A673 (cell line): ENCODE measurements at regions not wholly inside any gene's neighbourhood (a gene's known extent, or its start where the extent isn't known, plus 50 kb on each side); places are given as distances from the start of the nearest gene placed in this dataset.
"Not testable (repeated sequence)": the region's sequence is repeated elsewhere in the genome, so short reads cannot be mapped to it uniquely, and the experiment has no call there.

Source experiments
- BruUV-seq: library from RNA; stranded (reverse); fragments of 400-500 nt; replicated peaks from 2 replicates; lab custom pipeline; 2021; lab: Mats Ljungman, UMichigan
- CTCF ChIA-PET: fragments of 300-600 bp; sonication (Branson Sonifier 250); formaldehyde crosslinking; loops from one replicate; lab custom pipeline; 2022; ENCODE audit warnings: antibody characterized with exemption; lab: Charles Lee
- POLR2A ChIA-PET: fragments of 300-600 bp; sonication (Branson Sonifier 250); formaldehyde crosslinking; loops from one replicate; lab custom pipeline; 2022; ENCODE audit warnings: antibody characterized with exemption; ENCODE audit not compliant: low non-redundant PET; lab: Charles Lee
- DNase-seq: peaks from one replicate; pipeline ENCODE4 v3.0.0-alpha.2; 2015; ENCODE audit warnings: low spot score
- H3K27ac ChIP-seq: fragments of 200-600 bp; sonication (generic); 2 replicates; pipeline ENCODE4 v1.5.1; 2016; ENCODE audit warnings: mixed run types, low read depth, mild to moderate bottlenecking, mixed read lengths, antibody characterized with exemption, low read length; ENCODE audit not compliant: poor library complexity, severe bottlenecking
- H3K27me3 ChIP-seq: fragments of 200-600 bp; sonication (generic); replicated peaks from 2 replicates; pipeline ENCODE4 v1.6.1; 2017; ENCODE audit warnings: mixed run types, low read depth, mild to moderate bottlenecking, mixed read lengths, antibody characterized with exemption, low read length; ENCODE audit not compliant: insufficient read depth, poor library complexity
- H3K36me3 ChIP-seq: fragments of 200-600 bp; sonication (generic); 2 replicates; pipeline ENCODE4 v1.6.1; 2016; ENCODE audit warnings: mixed run types, mild to moderate bottlenecking, mixed read lengths, antibody characterized with exemption, low read length; ENCODE audit not compliant: insufficient read depth, poor library complexity, severe bottlenecking
- H3K4me1 ChIP-seq: fragments of 200-600 bp; sonication (generic); 2 replicates; pipeline ENCODE4 v1.6.1; 2017; ENCODE audit warnings: mixed run types, mild to moderate bottlenecking, mixed read lengths, antibody characterized with exemption, low read length; ENCODE audit not compliant: insufficient read depth, poor library complexity, severe bottlenecking
- H3K4me3 ChIP-seq: fragments of 200-600 bp; sonication (generic); 2 replicates; pipeline ENCODE4 v1.5.1; 2016; ENCODE audit warnings: low read depth, mixed run types, mild to moderate bottlenecking, mixed read lengths, low read length; ENCODE audit not compliant: poor library complexity, severe bottlenecking
- H3K9me3 ChIP-seq: fragments of 200-600 bp; sonication (generic); 2 replicates; pipeline ENCODE4 v1.6.1; 2016; ENCODE audit warnings: mixed run types, low read depth, mild to moderate bottlenecking, mixed read lengths, antibody characterized with exemption, low read length; ENCODE audit not compliant: poor library complexity, severe bottlenecking
- EZH2 ChIP-seq: fragments of 200-600 bp; sonication (generic); IDR thresholded peaks from 2 replicates; pipeline ENCODE4 v1.6.1; 2017; ENCODE audit warnings: borderline replicate concordance, low read depth, mild to moderate bottlenecking, mixed read lengths, antibody characterized with exemption, low read length; ENCODE audit not compliant: poor library complexity, severe bottlenecking
- intact Hi-C: fragments of 100-400 bp; cut with micrococcal nuclease; formaldehyde crosslinking; loops from one replicate; pipeline ENCODE4 v1.10.0; 2022; ENCODE audit not compliant: unreplicated experiment
- TF ChIP-seq, protein P1 (sequence below): fragments of 300-800, 200-600 bp; sonication (generic); conservative IDR thresholded peaks from 2 replicates; pipeline ENCODE4 v1.5.1; 2017; ENCODE audit warnings: low read depth, mild to moderate bottlenecking, antibody characterized with exemption, low read length, moderate library complexity, mixed read lengths

DNA sequence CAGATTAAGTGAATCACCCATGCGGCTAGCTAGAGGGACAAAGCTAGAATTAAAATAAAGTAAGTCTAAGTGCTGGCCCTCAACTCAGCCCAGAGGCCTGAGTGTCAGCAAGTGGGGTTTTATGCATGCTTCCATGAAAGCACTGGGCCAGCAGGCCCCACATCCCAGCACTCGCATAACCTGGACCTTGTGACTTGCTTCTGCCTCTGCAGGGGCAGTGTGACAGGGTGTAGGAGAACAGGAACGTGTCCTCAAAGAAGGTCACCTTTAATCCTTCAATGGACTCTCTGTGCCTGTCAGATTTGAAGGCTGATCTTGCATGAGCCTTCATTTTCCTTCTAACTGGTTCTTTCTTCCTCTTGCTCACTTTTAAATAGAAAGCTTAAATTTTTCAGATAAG, 183.4 kb downstream of the ALDH8A1 start:
- no peaks in the 10 kb centered on the region for H3K36me3 ChIP-seq
- no peak for DNase-seq
- ChIA-PET CTCF (no interaction called here), POLR2A (no interaction called here)
- H3K4me3 ChIP-seq, result no peak overlapping the region
- TF ChIP-seq EZH2, result no peak
- TF ChIP-seq, protein P1, sequence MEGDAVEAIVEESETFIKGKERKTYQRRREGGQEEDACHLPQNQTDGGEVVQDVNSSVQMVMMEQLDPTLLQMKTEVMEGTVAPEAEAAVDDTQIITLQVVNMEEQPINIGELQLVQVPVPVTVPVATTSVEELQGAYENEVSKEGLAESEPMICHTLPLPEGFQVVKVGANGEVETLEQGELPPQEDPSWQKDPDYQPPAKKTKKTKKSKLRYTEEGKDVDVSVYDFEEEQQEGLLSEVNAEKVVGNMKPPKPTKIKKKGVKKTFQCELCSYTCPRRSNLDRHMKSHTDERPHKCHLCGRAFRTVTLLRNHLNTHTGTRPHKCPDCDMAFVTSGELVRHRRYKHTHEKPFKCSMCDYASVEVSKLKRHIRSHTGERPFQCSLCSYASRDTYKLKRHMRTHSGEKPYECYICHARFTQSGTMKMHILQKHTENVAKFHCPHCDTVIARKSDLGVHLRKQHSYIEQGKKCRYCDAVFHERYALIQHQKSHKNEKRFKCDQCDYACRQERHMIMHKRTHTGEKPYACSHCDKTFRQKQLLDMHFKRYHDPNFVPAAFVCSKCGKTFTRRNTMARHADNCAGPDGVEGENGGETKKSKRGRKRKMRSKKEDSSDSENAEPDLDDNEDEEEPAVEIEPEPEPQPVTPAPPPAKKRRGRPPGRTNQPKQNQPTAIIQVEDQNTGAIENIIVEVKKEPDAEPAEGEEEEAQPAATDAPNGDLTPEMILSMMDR, result no peak
- intact Hi-C loops, result no loop called here
- no peaks in the 10 kb centered on the region for H3K9me3 ChIP-seq
- H3K4me1 ChIP-seq, result no peaks in the 10 kb centered on the region
- no TSS peak for BruUV-seq
- H3K27ac ChIP-seq, result no peak overlapping the region
- no peaks in the 10 kb centered on the region for H3K27me3 ChIP-seq

DNA sequence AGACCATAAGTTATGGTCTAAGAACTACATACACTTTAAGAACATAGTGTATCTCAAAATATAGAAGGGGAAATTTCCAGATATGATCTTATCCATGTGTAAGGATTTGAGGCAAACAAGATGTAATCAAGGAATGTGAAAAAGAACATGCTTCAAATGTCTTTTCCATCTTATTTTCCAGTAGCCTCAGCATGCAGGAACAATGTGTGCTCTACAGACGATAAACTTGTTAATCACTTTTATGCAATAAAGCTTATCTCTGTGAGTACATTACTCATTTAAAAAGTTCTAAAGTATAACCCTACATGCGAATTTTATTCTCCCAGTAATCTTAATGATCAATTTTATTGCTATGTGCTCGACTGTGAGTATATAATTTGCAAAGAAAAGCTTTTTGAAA, 185.2 kb downstream of the ALDH8A1 start:
- intact Hi-C loops, result no loop called here

DNA sequence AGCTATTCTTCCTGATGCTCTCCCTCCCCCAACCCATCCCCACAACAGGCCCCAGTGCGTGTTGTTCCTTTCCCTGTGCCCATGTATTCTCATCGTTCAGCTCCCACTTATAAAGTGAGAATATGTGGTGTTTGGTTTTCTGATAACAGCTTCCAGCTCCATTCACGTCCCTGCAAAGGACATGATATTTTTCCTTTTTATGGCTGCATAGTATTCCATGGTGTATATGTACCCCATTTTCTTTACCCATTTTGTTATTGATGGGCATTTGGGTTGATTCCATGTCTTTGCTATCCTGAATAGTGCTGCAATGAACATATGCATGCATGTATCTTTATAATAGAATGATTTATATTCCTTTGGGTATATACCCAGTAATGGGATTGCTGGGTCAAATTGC, 186.3 kb downstream of the ALDH8A1 start:
- intact Hi-C loops, BruUV-seq, DNase-seq, H3K9me3 ChIP-seq, H3K27ac ChIP-seq, CTCF ChIA-PET, H3K4me1 ChIP-seq, H3K4me3 ChIP-seq, POLR2A ChIA-PET, H3K36me3 ChIP-seq, H3K27me3 ChIP-seq: not testable (repeated sequence)

More for the DNA sequence above, 185.2 kb downstream of the ALDH8A1 start:
- TF ChIP-seq EZH2, result no peak
- TF ChIP-seq, protein P1, result no peak
- ChIA-PET CTCF (no interaction called here), POLR2A (no interaction called here)
- Histone ChIP-seq H3K36me3 (no peaks in the 10 kb centered on the region), H3K9me3 (no peaks in the 10 kb centered on the region), H3K4me3 (no peak overlapping the region), H3K27ac (no peak overlapping the region), H3K27me3 (no peaks in the 10 kb centered on the region), H3K4me1 (no peaks in the 10 kb centered on the region)
- BruUV-seq, result no TSS peak
- DNase-seq, result no peak

- no peaks in the 10 kb centered on the region for H3K27me3 ChIP-seq
- no peaks in the 10 kb centered on the region for H3K36me3 ChIP-seq
- H3K9me3 ChIP-seq, result no peaks in the 10 kb centered on the region
- ChIA-PET POLR2A (interaction anchor here (0.6 kb wide), 1 partner anchor 72 kb away, joined by 3 read pairs; no protein-coding TSS in a partner anchor), CTCF (no interaction called here)
- no peak overlapping the region for H3K27ac ChIP-seq
- BruUV-seq, result no TSS peak
- no peaks in the 10 kb centered on the region for H3K4me1 ChIP-seq
- intact Hi-C loops, result no loop called here
- TF ChIP-seq, protein P1, result no peak
- no peak for TF ChIP-seq EZH2
- H3K4me3 ChIP-seq, result no peak overlapping the region
- DNase-seq, result no peak
Observed at GRCh38 chr6:134758621-134759020, 191.3 kb downstream of the ALDH8A1 start.
